ENCODE measurements at regions not wholly inside any gene's neighbourhood (a gene's known extent, or its start where the extent isn't known, plus 50 kb on each side); places are given as distances from the start of the nearest gene placed in this dataset.
A peak's percentile ranks its signal among the peaks of the same experiment; 100 is the strongest.
"Not testable (repeated sequence)": the region's sequence is repeated elsewhere in the genome, so short reads cannot be mapped to it uniquely, and the experiment has no call there.

- Histone ChIP-seq H3K9me3 (ENCODE audit: control insufficient read depth in 2 of 2, insufficient read depth in 1 of 2, low read length in 1 of 2) (no peaks in the 10 kb centered on the region), H3K27ac (ENCODE audit: low read depth in 1 of 2, low read length in 1 of 2) (no peak overlapping the region), H3K27me3 (ENCODE audit: control insufficient read depth in 2 of 2, insufficient read depth in 1 of 2, low read length in 1 of 2) (no peaks in the 10 kb centered on the region), H3K4me1 (ENCODE audit: control insufficient read depth in 2 of 2, insufficient read depth in 2 of 2, low read length in 2 of 2) (peaks cover 0 to under 1% of the 10 kb centered on the region in 2 donors), H3K36me3 (ENCODE audit: control insufficient read depth in 2 of 2, insufficient read depth in 2 of 2, low read length in 1 of 2) (no peaks in the 10 kb centered on the region), H3K4me3 (ENCODE audit: low read length in 2 of 2) (no peak overlapping the region)
- 84% methylated on average over 1 of the region's 1 CpG for WGBS
- DNase-seq (ENCODE audit: low read depth in 6 of 9, low spot score in 9 of 9), result no peak
These were observed 50.1 kb upstream of the SIRPA start for GRCh38 chr20:1845163-1845523.

- Histone ChIP-seq H3K4me3 (ENCODE audit: low read length in 2 of 2) (no peak overlapping the region), H3K4me1 (ENCODE audit: control insufficient read depth in 2 of 2, insufficient read depth in 2 of 2, low read length in 2 of 2) (no peaks in the 10 kb centered on the region), H3K27me3 (ENCODE audit: control insufficient read depth in 2 of 2, insufficient read depth in 1 of 2, low read length in 1 of 2) (no peaks in the 10 kb centered on the region), H3K27ac (ENCODE audit: low read depth in 1 of 2, low read length in 1 of 2) (peak overlapping the region in 1 of 2 donors; percentile 4), H3K36me3 (ENCODE audit: control insufficient read depth in 2 of 2, insufficient read depth in 2 of 2, low read length in 1 of 2) (no peaks in the 10 kb centered on the region), H3K9me3 (ENCODE audit: control insufficient read depth in 2 of 2, insufficient read depth in 1 of 2, low read length in 1 of 2) (no peaks in the 10 kb centered on the region)
- 30% methylated on average over 10 of the region's 10 CpGs for WGBS
- peak in 6 of 9 donors; percentile 8 to 43 (median 12) for DNase-seq (ENCODE audit: low read depth in 6 of 9, low spot score in 9 of 9)
These were observed 50.7 kb upstream of the SIRPA start for GRCh38 chr20:1844325-1845162.

- Histone ChIP-seq H3K36me3 (ENCODE audit: control insufficient read depth in 2 of 2, insufficient read depth in 2 of 2, low read length in 1 of 2) (no peaks in the 10 kb centered on the region), H3K27me3 (ENCODE audit: control insufficient read depth in 2 of 2, insufficient read depth in 1 of 2, low read length in 1 of 2) (no peaks in the 10 kb centered on the region), H3K4me1 (ENCODE audit: control insufficient read depth in 2 of 2, insufficient read depth in 2 of 2, low read length in 2 of 2) (no peaks in the 10 kb centered on the region), H3K4me3 (ENCODE audit: low read length in 2 of 2) (no peak overlapping the region), H3K27ac (ENCODE audit: low read depth in 1 of 2, low read length in 1 of 2) (no peak overlapping the region), H3K9me3 (ENCODE audit: control insufficient read depth in 2 of 2, insufficient read depth in 1 of 2, low read length in 1 of 2) (no peaks in the 10 kb centered on the region)
- no peak for DNase-seq (ENCODE audit: low read depth in 6 of 9, low spot score in 9 of 9)
- WGBS, result 96% methylated on average over 7 of the region's 7 CpGs
These were observed 52.9 kb upstream of the SIRPA start for GRCh38 chr20:1842281-1842680.

- 88% methylated on average over 6 of the region's 6 CpGs for WGBS
- Histone ChIP-seq H3K4me1 (ENCODE audit: control insufficient read depth in 2 of 2, insufficient read depth in 2 of 2, low read length in 2 of 2) (no peaks in the 10 kb centered on the region), H3K27me3 (ENCODE audit: control insufficient read depth in 2 of 2, insufficient read depth in 1 of 2, low read length in 1 of 2) (no peaks in the 10 kb centered on the region), H3K27ac (ENCODE audit: low read depth in 1 of 2, low read length in 1 of 2) (no peak overlapping the region), H3K4me3 (ENCODE audit: low read length in 2 of 2) (no peak overlapping the region), H3K9me3 (ENCODE audit: control insufficient read depth in 2 of 2, insufficient read depth in 1 of 2, low read length in 1 of 2) (no peaks in the 10 kb centered on the region), H3K36me3 (ENCODE audit: control insufficient read depth in 2 of 2, insufficient read depth in 2 of 2, low read length in 1 of 2) (no peaks in the 10 kb centered on the region)
- no peak for DNase-seq (ENCODE audit: low read depth in 6 of 9, low spot score in 9 of 9)
These were observed 53.6 kb upstream of the SIRPA start for GRCh38 chr20:1841554-1842140.

GRCh38 chr20:1840817-1841553 lies 54.2 kb upstream of the SIRPA start:
- no peaks in the 10 kb centered on the region for H3K4me1 ChIP-seq (ENCODE audit: control insufficient read depth in 2 of 2, insufficient read depth in 2 of 2, low read length in 2 of 2)
- 92% methylated on average over 7 of the region's 7 CpGs for WGBS
- no peak for DNase-seq (ENCODE audit: low read depth in 6 of 9, low spot score in 9 of 9)
- no peak overlapping the region for H3K4me3 ChIP-seq (ENCODE audit: low read length in 2 of 2)
- no peaks in the 10 kb centered on the region for H3K27me3 ChIP-seq (ENCODE audit: control insufficient read depth in 2 of 2, insufficient read depth in 1 of 2, low read length in 1 of 2)
- H3K36me3 ChIP-seq (ENCODE audit: control insufficient read depth in 2 of 2, insufficient read depth in 2 of 2, low read length in 1 of 2), result no peaks in the 10 kb centered on the region
- no peaks in the 10 kb centered on the region for H3K9me3 ChIP-seq (ENCODE audit: control insufficient read depth in 2 of 2, insufficient read depth in 1 of 2, low read length in 1 of 2)
- H3K27ac ChIP-seq (ENCODE audit: low read depth in 1 of 2, low read length in 1 of 2), result no peak overlapping the region

- not testable (repeated sequence) for H3K27ac ChIP-seq (ENCODE audit: low read depth in 1 of 2, low read length in 1 of 2); H3K27me3 ChIP-seq (ENCODE audit: control insufficient read depth in 2 of 2, insufficient read depth in 1 of 2, low read length in 1 of 2); H3K4me3 ChIP-seq (ENCODE audit: low read length in 2 of 2); H3K9me3 ChIP-seq (ENCODE audit: control insufficient read depth in 2 of 2, insufficient read depth in 1 of 2, low read length in 1 of 2); DNase-seq (ENCODE audit: low read depth in 6 of 9, low spot score in 9 of 9); H3K4me1 ChIP-seq (ENCODE audit: control insufficient read depth in 2 of 2, insufficient read depth in 2 of 2, low read length in 2 of 2); H3K36me3 ChIP-seq (ENCODE audit: control insufficient read depth in 2 of 2, insufficient read depth in 2 of 2, low read length in 1 of 2)
- WGBS, result 96% methylated on average over 20 of the region's 23 CpGs
These were observed 55.6 kb upstream of the SIRPA start for GRCh38 chr20:1839376-1840317.

- no peak overlapping the region for H3K4me3 ChIP-seq (ENCODE audit: low read length in 2 of 2)
- H3K4me1 ChIP-seq (ENCODE audit: control insufficient read depth in 2 of 2, insufficient read depth in 2 of 2, low read length in 2 of 2), result no peaks in the 10 kb centered on the region
- no peaks in the 10 kb centered on the region for H3K36me3 ChIP-seq (ENCODE audit: control insufficient read depth in 2 of 2, insufficient read depth in 2 of 2, low read length in 1 of 2)
- 86% methylated on average over 6 of the region's 6 CpGs for WGBS
- no peak overlapping the region for H3K27ac ChIP-seq (ENCODE audit: low read depth in 1 of 2, low read length in 1 of 2)
- H3K27me3 ChIP-seq (ENCODE audit: control insufficient read depth in 2 of 2, insufficient read depth in 1 of 2, low read length in 1 of 2), result no peaks in the 10 kb centered on the region
- no peak for DNase-seq (ENCODE audit: low read depth in 6 of 9, low spot score in 9 of 9)
- no peaks in the 10 kb centered on the region for H3K9me3 ChIP-seq (ENCODE audit: control insufficient read depth in 2 of 2, insufficient read depth in 1 of 2, low read length in 1 of 2)
These were observed 56.5 kb upstream of the SIRPA start for GRCh38 chr20:1838556-1839279.

- Histone ChIP-seq H3K4me3 (ENCODE audit: low read length in 2 of 2) (no peak overlapping the region), H3K27me3 (ENCODE audit: control insufficient read depth in 2 of 2, insufficient read depth in 1 of 2, low read length in 1 of 2) (no peaks in the 10 kb centered on the region), H3K27ac (ENCODE audit: low read depth in 1 of 2, low read length in 1 of 2) (no peak overlapping the region), H3K9me3 (ENCODE audit: control insufficient read depth in 2 of 2, insufficient read depth in 1 of 2, low read length in 1 of 2) (no peaks in the 10 kb centered on the region), H3K4me1 (ENCODE audit: control insufficient read depth in 2 of 2, insufficient read depth in 2 of 2, low read length in 2 of 2) (no peaks in the 10 kb centered on the region), H3K36me3 (ENCODE audit: control insufficient read depth in 2 of 2, insufficient read depth in 2 of 2, low read length in 1 of 2) (no peaks in the 10 kb centered on the region)
- DNase-seq (ENCODE audit: low read depth in 6 of 9, low spot score in 9 of 9), result no peak
- 85% methylated on average over 16 of the region's 16 CpGs for WGBS
These were observed 59.8 kb upstream of the SIRPA start for GRCh38 chr20:1835186-1836035.

Data from thymus (tissue), 11 donors.